RCC 7860 (cell line): ENCODE measurements at regions not wholly inside any gene's neighbourhood (a gene's known extent, or its start where the extent isn't known, plus 50 kb on each side); places are given as distances from the start of the nearest gene placed in this dataset.
A peak's percentile ranks its signal among the peaks of the same experiment; 100 is the strongest.

Experiments used
- DNase-seq: peaks from one replicate; pipeline ENCODE4 v3.0.0-alpha.2; 2015; ENCODE audit warnings: low spot score
- FAIRE-seq: peaks from 2 replicates; lab custom pipeline; 2012; peaks lifted over from hg19 to GRCh38; lab: Jason Lieb, UNC

- FAIRE-seq (no peak), DNase-seq (peak; percentile 30)
These were observed 89.5 kb upstream of the RFC3 start for GRCh38 chr13:33728271-33729037.

GRCh38 chr13:33730147-33730546, 87.8 kb upstream of the RFC3 start:
- DNase-seq (no peak), FAIRE-seq (no peak)

GRCh38 chr13:33730619-33731018, 87.3 kb upstream of the RFC3 start:
- DNase-seq (no peak), FAIRE-seq (no peak)

GRCh38 chr13:33735276-33735675, 82.7 kb upstream of the RFC3 start:
- no peak for DNase-seq
- no peak for FAIRE-seq

- FAIRE-seq (no peak), DNase-seq (no peak)
These were observed 78.7 kb upstream of the RFC3 start for GRCh38 chr13:33739254-33739653.

DNA sequence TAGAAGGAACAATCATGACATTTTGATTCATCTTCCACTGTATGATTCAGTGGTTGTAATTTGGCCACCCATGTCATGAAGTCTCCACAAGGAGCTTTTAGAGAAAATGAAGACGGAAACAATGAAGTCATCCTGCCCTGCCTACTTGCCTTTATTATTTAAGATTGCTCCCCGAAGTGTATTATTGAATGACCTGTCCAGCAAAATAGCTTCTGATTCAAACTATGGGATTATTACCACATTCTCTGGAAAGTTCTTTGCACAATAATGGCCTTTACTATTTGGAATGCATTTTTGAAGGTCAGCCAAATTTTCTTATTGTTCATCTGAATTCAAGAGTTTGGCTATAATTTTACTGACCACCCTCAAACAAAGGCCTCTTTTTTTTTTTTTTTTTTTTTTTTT, 77.8 kb upstream of the RFC3 start:
- DNase-seq = no peak
- no peak for FAIRE-seq

DNA sequence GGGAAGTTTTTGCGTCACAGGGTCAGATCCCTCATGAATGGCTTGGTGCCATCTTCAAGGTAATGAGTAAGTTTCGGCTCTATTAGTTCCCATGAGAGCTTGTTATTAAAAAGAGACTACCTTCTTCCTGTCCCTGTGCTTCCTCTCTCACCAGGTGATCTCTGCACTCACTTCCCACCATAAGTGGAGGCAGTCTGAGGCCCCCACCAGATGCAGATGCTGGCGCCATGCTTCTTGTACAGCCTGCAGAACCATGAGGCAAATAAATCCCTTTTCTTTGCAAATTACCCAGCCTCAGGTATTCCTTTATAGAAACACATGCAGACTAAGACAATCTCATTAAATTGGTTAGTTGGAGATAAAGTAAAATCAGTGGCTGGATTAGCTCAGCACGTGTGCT, 75.6 kb upstream of the RFC3 start:
- FAIRE-seq (no peak), DNase-seq (no peak)

DNA sequence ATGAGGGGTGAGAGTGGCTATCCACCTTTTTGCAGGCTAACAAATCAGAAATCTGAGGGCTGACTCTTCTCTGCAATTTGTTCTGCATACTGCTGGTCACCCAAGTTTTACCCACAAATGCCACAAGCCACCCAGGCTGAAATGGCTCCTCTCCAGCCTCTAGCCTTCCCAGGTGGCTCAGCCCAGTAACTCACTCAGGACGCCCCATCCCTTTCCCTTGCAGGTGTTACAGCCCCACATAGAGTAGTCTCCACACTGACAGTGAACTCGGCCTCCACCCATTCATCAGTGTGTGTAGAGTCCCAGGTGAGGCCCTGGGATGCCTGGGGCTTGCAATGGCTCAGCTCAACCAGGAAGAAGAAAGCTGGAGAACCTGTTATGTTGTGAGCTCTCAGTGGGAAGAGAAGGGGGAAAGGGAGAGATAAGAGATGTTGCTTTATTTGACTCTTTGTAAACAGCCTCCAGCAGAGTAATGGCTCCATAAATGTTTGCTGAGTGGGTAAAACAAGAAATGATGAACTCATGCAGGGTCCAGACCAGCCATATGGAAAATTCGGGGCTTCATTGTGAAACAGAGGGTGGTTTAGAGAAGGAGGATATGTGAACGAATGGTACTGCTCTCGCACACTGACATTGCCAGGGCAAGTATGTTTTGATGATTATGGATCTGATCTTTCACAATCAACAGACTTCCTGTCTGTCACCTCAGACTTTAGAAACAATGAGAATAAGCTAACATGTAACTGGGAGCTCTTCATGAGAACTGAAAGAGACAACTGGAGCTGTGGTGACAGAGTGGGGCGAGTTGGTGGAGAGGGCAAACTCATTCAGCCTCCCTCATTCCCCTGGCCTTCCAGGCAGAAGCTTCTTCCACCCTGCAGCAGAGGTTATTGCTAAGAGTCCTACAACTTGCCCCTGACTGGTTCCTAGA, 74.2 kb upstream of the RFC3 start:
- FAIRE-seq = no peak
- no peak for DNase-seq

- DNase-seq = no peak
These were observed 73.2 kb upstream of the RFC3 start for GRCh38 chr13:33744589-33745369.

GRCh38 chr13:33745370-33746324, 72.3 kb upstream of the RFC3 start:
- DNase-seq (no peak), FAIRE-seq (no peak)

More at GRCh38 chr13:33744589-33745369, 73.2 kb upstream of the RFC3 start:
- FAIRE-seq = no peak

- no peak for FAIRE-seq
These were observed 71.1 kb upstream of the RFC3 start for GRCh38 chr13:33746867-33747266.

DNA sequence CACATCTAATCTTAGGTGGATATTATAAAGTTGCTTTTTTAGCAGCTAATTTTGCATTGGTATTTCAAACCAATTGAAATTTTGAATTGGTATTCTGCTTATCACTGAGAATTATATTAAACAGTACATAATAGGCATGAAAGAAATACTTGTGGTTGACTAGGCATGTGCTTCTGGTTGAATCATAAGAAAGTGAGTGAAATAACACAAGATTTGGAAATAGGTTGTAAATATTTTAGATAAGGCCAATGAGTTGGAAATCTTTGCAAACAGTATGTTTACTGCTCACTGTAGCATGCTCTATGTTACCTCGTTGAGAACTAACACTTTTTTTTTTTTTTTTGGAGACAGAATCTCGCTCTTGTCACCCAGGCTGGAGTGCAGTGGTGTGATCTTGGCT, 66.8 kb upstream of the RFC3 start:
- FAIRE-seq (no peak), DNase-seq (no peak)

More at GRCh38 chr13:33746867-33747266, 71.1 kb upstream of the RFC3 start:
- DNase-seq = no peak

DNA sequence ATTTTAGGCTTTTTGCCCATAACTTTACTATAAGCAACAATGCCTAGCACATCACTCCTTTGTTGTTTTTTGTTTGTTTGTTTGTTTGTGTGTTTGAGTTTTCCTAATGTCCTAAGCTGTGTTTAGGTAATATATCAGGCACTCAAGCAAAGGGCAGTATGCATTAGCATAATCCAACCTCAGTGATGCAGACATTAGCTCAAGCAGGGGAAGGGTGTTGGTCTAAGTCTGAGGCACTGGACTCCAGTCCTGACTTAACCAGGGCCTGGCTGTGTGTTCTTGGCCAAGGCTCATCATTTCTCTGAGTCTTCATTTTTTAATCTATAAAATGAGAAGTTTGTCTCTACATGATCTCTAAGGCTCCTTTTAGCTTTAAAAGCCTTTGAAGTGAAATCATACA, 65.9 kb upstream of the RFC3 start:
- no peak for DNase-seq
- FAIRE-seq = no peak

GRCh38 chr13:33752597-33752996, 65.4 kb upstream of the RFC3 start:
- FAIRE-seq = no peak

GRCh38 chr13:33756929-33757328, 61.0 kb upstream of the RFC3 start:
- no peak for FAIRE-seq
- no peak for DNase-seq

More at GRCh38 chr13:33752597-33752996, 65.4 kb upstream of the RFC3 start:
- no peak for DNase-seq

DNA sequence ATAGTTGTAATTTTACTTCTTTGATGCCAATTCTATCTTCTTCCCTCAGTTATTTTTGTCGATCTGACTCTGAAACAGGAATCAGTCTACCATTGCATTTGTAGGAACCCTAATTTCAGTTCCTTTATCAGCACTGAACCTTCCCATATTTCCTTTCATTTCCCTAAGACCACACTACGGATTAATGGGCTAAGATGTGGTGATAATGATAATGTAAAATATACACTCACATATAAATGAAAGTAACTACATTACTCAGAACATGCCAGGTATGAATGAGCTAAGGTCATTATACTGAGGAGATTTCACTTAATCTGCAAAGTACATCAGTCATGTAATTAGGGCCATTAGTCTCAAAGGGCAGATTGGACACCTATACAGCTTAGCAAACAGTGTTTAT, 60.2 kb upstream of the RFC3 start:
- DNase-seq (no peak), FAIRE-seq (no peak)

GRCh38 chr13:33758113-33758512, 59.8 kb upstream of the RFC3 start:
- DNase-seq (no peak), FAIRE-seq (no peak)

DNA sequence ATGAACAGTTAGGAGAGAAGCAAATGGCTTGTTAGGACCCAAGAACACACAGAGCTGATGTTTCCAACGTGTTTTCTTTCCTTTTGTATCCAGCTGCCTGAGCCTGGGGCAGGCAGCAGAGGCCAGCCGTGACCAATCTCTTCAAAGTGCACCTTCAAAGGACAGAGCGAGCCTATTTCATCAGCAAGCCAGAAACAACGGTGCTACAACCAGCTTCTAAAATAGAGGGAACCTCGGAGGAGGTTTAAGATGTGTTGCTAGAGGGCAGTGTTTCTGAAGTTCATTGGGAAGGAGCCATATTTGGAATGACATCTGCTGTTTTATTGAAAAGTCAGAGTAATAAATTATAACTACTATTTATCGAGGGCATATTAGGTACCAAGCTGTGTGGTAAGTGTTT, 56.2 kb upstream of the RFC3 start:
- no peak for DNase-seq
- FAIRE-seq = no peak

GRCh38 chr13:33763021-33763420, 54.9 kb upstream of the RFC3 start:
- DNase-seq (no peak), FAIRE-seq (no peak)

- no peak for DNase-seq
- no peak for FAIRE-seq
These were observed 53.2 kb upstream of the RFC3 start for GRCh38 chr13:33764716-33765115.
